Endothelial cell (in vitro differentiated cells): ENCODE measurements at regions not wholly inside any gene's neighbourhood (a gene's known extent, or its start where the extent isn't known, plus 50 kb on each side); places are given as distances from the start of the nearest gene placed in this dataset.

Experiments used
- DNase-seq: peaks from one replicate; pipeline ENCODE4 v3.0.0; 2021; ENCODE audit warnings: low spot score
- H3K27ac Mint-ChIP-seq: one replicate; pipeline ENCODE4 v1.8.0; 2021; ENCODE audit warnings: mixed read lengths, inconsistent platforms; ENCODE audit not compliant: unreplicated experiment
- H3K27me3 Mint-ChIP-seq: one replicate; pipeline ENCODE4 v1.8.0; 2021; ENCODE audit warnings: mild to moderate bottlenecking, moderate library complexity, mixed read lengths, inconsistent platforms; ENCODE audit not compliant: unreplicated experiment
- H3K36me3 Mint-ChIP-seq: one replicate; pipeline ENCODE4 v1.8.0; 2021; ENCODE audit warnings: mild to moderate bottlenecking, low read depth, mixed read lengths, inconsistent platforms; ENCODE audit not compliant: unreplicated experiment
- H3K4me1 Mint-ChIP-seq: one replicate; pipeline ENCODE4 v1.8.0; 2021; ENCODE audit warnings: mild to moderate bottlenecking, mixed read lengths, inconsistent platforms; ENCODE audit not compliant: unreplicated experiment
- H3K4me3 Mint-ChIP-seq: one replicate; pipeline ENCODE4 v1.8.0; 2021; ENCODE audit warnings: mild to moderate bottlenecking, mixed read lengths, inconsistent platforms; ENCODE audit not compliant: unreplicated experiment
- H3K9me3 Mint-ChIP-seq: one replicate; pipeline ENCODE4 v1.8.0; 2021; ENCODE audit warnings: mixed read lengths, inconsistent platforms; ENCODE audit not compliant: unreplicated experiment
- CTCF ChIP-seq: fragments of 200-600 bp; sonication (generic); IDR thresholded peaks from one replicate; pipeline ENCODE4 v1.5.0; 2021; ENCODE audit warnings: antibody characterized with exemption; ENCODE audit not compliant: unreplicated experiment

- no peak for TF ChIP-seq CTCF
- no peaks in the 10 kb centered on the region for H3K36me3 Mint-ChIP-seq
- no peak for DNase-seq
Measured at GRCh38 chrX:20973038-20973437, 401.2 kb upstream of the CNKSR2 start.

GRCh38 chrX:20971250-20971649 lies 403.0 kb upstream of the CNKSR2 start:
- Mint-ChIP-seq H3K9me3 (no peaks in the 10 kb centered on the region), H3K4me3 (no peak overlapping the region), H3K27me3 (no peaks in the 10 kb centered on the region), H3K4me1 (no peaks in the 10 kb centered on the region), H3K36me3 (no peaks in the 10 kb centered on the region), H3K27ac (no peak overlapping the region)
- TF ChIP-seq CTCF, result no peak
- no peak for DNase-seq

More at GRCh38 chrX:20973038-20973437, 401.2 kb upstream of the CNKSR2 start:
- Mint-ChIP-seq H3K4me3 (no peak overlapping the region), H3K27me3 (no peaks in the 10 kb centered on the region), H3K27ac (no peak overlapping the region), H3K9me3 (no peaks in the 10 kb centered on the region), H3K4me1 (no peaks in the 10 kb centered on the region)

GRCh38 chrX:20969565-20969964 lies 404.7 kb upstream of the CNKSR2 start:
- no peaks in the 10 kb centered on the region for H3K27me3 Mint-ChIP-seq
- H3K4me1 Mint-ChIP-seq, result no peaks in the 10 kb centered on the region
- no peak overlapping the region for H3K4me3 Mint-ChIP-seq
- no peak for TF ChIP-seq CTCF
- no peaks in the 10 kb centered on the region for H3K36me3 Mint-ChIP-seq
- no peak overlapping the region for H3K27ac Mint-ChIP-seq
- DNase-seq, result no peak
- no peaks in the 10 kb centered on the region for H3K9me3 Mint-ChIP-seq

GRCh38 chrX:20968996-20969395 lies 405.2 kb upstream of the CNKSR2 start:
- Mint-ChIP-seq H3K36me3 (no peaks in the 10 kb centered on the region), H3K27me3 (no peaks in the 10 kb centered on the region), H3K27ac (no peak overlapping the region), H3K9me3 (no peaks in the 10 kb centered on the region), H3K4me3 (no peak overlapping the region), H3K4me1 (no peaks in the 10 kb centered on the region)
- DNase-seq, result no peak
- TF ChIP-seq CTCF, result no peak

GRCh38 chrX:20967725-20968124 lies 406.5 kb upstream of the CNKSR2 start:
- Mint-ChIP-seq H3K9me3 (no peaks in the 10 kb centered on the region), H3K4me3 (no peak overlapping the region), H3K27me3 (no peaks in the 10 kb centered on the region), H3K36me3 (no peaks in the 10 kb centered on the region), H3K27ac (no peak overlapping the region), H3K4me1 (no peaks in the 10 kb centered on the region)
- DNase-seq, result no peak
- no peak for TF ChIP-seq CTCF
